ENCODE measurements at regions not wholly inside any gene's neighbourhood (a gene's known extent, or its start where the extent isn't known, plus 50 kb on each side); places are given as distances from the start of the nearest gene placed in this dataset.

DNA sequence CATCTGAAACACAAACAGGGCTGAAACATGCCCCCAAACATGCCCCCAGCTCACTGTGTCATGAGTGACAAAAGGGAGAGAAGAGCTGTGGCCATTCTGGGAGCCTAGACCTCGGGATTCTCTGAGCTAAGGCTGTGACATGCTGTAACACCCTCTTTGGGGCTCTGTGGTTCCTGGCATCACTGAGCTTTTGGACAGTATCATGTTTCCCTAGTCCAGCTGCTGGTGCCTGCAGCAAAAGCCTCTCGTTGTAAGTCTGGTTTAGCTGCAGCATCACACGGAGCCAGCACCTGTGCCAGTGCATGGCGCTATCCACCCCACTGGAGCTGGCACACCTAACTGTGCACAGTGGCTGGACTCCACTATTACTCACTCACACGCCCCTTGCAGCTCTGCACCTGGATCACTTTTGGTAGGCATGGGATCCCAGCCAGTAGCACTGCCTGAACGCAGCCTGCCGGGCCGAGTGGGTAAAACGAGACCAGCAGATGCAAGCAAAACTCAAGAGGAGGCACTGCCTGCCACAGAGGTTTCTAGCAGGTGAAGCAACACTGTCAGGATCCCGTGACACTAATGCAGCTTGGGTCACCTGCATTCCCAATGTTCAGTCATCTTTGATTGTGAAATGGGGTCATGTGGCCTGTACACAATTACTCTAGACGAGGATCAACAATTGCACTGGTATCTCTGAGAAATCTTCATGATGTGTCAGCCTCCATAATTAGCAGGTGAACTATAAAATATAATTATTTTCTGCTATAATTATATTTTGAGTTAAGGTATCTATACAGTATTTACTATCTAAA lies 547.2 kb downstream of the ZNF804A start:
- FAIRE-seq (no peak), DNase-seq (ENCODE audit: insufficient read length, low spot score) (no peak)

DNA sequence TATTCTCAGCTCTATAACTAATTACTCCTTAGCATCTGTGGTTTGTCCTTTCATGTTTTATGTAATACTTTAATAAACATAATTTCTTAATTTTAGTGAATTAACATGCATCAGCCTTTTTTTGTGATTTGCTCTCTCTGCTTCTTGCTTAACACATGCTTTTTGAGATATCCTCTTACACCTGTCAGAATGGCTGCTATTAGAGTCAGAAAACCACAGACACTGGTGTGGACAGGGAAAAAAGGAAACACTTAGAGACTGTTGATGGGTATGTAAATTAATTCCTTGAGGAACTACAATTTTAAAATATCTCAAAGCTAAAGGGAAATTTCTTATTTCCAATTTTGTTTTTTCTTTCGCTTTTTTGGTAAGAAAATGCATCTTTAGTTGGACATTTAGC lies 549.0 kb downstream of the ZNF804A start:
- FAIRE-seq (no peak), DNase-seq (ENCODE audit: insufficient read length, low spot score) (no peak)

DNA sequence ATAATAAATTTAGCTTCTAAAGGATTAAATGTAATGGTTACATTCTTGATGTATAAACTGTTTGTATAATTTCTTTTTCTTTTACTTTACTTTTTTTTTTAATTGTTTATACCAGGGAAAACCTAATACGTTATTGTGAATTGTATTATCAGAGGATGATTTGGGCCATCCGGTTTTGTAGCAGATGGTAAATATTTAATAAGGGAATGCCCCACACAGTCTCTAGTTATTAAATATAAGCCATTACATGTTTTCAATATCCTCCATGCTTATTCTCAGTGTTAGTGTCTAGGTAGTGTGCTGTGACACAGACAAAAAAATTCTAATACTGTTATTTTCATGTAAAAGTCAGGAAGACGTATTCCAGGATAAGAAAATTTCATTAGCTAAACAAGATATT lies 553.9 kb downstream of the ZNF804A start:
- DNase-seq (ENCODE audit: insufficient read length, low spot score): no peak
- no peak for FAIRE-seq

DNA sequence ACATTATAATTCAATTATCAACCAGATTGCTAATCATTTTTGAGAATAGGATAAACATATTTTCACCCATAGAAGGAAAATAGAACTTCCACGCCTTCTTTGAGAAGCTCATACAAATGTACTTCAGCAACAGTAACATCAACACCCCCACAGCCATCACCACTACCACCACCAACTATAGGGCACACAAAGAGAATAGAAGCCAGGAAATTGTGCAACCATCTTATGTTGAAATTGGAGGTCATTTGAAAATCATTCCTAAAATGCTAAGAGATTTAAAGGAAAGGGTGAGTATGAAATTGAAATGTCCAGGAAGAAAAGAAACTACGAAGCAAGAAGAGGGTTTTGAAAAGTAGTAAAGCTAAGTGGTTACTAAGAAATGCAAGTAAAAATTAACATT lies 563.4 kb downstream of the ZNF804A start:
- no peak for FAIRE-seq
- DNase-seq (ENCODE audit: insufficient read length, low spot score): no peak

DNA sequence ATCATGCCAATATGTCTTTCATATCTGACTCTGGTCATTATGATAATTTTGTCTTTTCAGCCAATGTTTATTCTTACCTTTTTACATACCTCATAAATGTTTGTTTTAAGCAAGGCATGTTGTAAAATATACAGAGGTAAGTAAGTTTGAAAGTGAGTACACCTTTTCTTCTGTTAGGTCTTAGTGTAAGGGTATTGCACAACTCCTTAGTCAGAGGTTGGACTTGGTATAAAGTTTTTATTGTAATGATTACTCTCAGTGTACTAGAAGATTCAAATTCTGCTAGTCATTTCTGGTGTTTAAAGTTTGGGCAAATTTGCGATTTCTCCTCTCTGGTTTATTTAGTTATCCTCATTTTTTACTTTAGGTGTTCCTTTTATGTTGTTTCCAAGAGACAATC lies 564.3 kb upstream of the FSIP2 start:
- DNase-seq (ENCODE audit: insufficient read length, low spot score) (no peak), FAIRE-seq (no peak)

DNA sequence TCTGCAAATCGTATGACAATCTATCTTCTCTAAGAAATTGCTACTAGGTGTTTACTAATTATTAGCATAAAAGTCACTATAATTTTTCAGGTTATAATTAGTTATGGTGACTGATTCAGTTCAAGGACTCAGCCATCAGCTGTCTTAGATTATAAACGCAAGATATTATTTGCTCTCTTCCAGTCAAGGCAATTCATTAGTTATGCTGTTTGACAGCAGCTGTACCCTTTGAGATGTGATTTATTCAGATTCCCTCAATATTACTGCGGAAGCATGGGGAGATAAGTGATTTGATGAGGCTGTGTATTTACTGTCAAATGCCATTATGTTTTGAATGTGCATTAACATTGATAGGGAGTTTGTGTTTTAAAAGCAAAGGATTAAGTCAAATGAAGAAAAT lies 558.9 kb upstream of the FSIP2 start:
- no peak for FAIRE-seq

DNA sequence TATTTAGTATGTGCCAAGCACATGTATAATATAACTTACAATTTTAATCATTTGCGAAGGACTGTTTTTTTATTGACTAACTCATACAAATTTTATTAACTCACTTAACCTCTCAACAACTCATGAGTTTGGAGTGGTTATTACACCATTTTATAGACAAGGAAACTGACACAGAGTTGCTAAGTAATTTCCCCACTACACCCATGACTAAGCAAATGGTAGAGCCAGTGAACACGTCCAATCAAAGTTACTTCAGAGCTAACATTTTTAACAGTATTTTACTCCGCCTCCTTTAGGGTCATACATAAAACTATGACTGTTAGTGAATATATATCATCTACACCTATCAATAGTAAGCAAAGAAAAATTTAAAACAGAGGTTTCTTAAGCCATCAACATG lies 556.7 kb upstream of the FSIP2 start:
- DNase-seq (ENCODE audit: insufficient read length, low spot score) (no peak), FAIRE-seq (no peak)

More for the DNA sequence above, 558.9 kb upstream of the FSIP2 start:
- no peak for DNase-seq (ENCODE audit: insufficient read length, low spot score)

DNA sequence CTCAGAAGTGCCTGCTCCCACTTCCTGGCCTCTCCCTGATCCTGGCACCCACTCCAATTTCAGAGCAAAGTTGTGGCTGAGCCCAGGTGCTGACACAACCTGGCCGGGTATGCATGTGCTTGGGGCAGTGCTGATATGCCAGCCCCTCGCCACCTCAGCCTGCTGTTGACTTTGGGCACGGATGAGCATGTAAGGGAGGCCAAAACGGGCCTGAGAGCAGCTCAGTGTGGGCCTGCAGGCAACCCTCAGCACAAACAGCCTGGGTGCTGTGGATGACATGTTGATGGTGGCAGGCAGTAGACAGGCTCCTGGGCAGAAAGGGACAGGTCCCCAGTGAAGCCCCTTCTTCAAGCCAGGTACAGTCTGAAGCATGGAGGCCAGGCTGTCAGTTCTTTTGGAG lies 553.6 kb upstream of the FSIP2 start:
- FAIRE-seq (no peak), DNase-seq (ENCODE audit: insufficient read length, low spot score) (no peak)

DNA sequence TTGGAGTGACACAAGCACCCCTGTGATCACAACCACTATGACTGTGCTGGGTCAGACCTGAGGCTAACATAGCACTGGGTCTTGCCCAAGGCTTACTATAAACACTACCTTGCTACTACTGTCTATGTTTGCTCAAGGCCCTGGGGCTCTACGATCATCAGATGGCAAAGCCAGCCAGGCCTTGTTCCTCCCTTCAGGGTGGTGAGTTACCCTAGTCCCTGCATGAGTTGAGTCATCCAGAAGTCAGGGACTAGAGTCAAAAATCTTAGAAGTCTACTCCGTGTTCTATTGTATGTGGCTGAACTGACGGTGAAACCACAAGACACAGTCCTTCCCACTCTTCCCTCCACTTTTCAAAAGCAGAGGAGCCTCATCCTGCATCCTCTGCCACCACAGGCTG lies 551.2 kb upstream of the FSIP2 start:
- FAIRE-seq: no peak
- DNase-seq (ENCODE audit: insufficient read length, low spot score): no peak

DNA sequence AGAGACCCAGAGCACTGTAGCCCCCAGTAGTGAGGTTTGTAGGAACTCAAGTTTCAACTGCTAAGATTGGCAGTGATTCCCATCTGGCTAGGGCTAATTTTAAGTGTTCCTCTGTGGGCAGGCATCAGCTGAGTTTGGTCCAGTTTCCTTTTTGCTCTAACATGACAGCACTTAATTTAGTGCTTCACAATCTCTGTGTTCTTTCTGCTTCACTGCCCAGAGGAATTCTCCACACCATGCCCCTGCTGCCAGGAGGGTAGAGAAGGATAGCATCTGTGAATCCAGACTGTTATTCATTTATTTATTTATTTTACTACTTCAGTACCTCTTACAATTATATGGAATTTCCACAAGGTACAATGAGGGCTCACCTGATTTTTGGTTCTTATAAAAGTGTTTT lies 549.9 kb upstream of the FSIP2 start:
- DNase-seq (ENCODE audit: insufficient read length, low spot score) (no peak), FAIRE-seq (no peak)

DNA sequence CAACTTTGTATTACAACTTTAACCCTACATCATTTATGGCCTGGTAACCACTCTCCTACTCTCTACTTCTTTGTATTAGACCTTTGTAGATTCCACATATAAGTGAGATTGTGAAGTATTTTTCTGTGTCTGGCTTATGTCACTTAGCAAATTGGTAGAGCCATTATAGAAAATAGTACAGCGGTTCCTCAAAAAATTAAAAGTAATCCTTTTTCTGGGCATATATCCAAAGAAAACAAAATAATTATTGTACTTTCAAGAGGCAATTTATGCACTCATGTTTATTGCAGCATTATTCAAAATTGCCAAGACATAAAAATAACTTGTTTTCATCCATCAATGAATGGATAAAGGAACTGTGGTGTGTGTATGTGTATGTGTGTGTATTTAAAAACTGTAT lies 537.5 kb upstream of the FSIP2 start:
- FAIRE-seq (no peak), DNase-seq (ENCODE audit: insufficient read length, low spot score) (no peak)

DNA sequence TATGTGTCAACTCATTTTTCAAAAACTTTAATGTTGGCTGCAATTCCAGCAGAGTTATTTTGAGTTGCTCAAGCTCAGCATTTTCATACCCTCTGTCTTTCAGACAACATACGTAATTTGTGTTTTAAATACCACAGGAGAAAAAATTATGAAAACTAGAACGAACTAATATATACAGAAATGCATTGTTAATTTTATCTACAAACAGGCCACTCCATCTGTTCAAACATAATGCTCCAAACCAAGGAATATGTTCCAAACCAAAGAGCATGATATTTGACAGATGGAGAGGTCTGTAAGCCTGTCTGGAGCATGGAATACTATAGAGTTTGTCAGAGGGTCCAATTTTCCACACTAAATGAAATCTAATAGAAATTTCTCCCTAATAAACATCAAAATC lies 536.2 kb upstream of the FSIP2 start:
- FAIRE-seq (no peak), DNase-seq (ENCODE audit: insufficient read length, low spot score) (no peak)

DNA sequence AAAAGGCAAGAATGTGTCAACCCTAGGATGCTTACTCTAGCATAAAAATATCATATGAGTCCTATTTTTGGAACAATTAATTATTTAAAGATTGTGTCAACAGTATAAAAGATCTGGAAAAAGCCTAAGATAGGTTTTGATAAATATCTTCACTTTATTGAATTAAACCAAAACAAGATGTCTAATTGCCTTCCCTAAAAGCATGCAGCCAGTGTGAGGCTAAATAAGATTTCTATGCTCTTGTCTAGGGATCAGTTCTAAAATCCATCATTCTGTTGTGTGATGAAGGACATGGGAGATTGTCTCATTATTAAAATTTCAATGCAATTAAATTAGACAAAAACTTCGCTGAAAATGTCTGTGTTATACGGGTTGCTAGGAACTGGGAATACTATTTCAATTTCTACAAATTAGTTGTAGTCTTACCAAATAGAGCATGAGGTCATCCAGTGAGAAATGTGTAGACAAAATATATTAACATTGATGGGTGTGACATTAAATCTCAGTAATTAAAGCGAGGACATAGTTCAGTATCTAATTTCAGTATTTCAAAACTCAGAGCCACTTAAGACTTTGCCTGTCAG lies 535.6 kb upstream of the FSIP2 start:
- DNase-seq (ENCODE audit: insufficient read length, low spot score) (no peak), FAIRE-seq (no peak)

DNA sequence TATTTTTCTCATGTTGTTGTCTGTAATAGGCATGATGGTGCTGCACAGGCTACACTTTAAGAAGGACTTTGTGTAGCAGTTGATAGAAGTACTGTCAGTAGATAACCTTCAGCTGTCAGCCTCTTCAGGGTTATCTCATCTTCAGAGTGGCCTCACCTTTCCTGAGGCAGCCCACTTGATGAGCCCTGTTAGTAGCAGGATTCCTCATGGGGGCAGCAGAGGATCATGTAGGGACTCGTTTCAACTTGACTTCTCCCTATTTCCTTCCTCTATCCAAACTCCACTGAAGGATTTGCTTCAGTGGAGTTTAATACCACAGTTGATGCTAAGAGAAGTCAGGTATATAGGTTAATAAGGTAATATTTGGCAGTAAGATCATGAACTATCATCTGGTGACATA lies 530.3 kb upstream of the FSIP2 start:
- DNase-seq (ENCODE audit: insufficient read length, low spot score): no peak
- no peak for FAIRE-seq

DNA sequence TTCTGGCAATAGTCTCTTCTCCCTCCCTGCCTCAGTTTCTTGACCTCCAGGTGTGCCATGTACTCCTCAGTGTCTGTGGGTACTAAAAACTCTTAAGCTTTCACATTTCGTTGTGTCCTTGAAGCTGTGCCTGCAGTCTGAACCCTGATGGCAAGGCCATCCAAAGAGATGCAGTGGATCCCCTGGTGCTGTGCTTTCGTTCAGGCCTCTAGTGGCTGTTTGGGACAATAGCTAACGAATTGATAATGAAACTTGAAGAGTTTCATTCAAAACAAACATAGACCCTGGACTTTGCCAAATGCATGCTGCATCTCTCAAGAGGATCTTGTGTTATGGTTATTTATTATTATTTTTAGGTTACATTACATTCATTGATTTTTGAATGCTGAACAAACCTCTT lies 523.1 kb upstream of the FSIP2 start:
- DNase-seq (ENCODE audit: insufficient read length, low spot score): no peak
- FAIRE-seq: no peak

DNA sequence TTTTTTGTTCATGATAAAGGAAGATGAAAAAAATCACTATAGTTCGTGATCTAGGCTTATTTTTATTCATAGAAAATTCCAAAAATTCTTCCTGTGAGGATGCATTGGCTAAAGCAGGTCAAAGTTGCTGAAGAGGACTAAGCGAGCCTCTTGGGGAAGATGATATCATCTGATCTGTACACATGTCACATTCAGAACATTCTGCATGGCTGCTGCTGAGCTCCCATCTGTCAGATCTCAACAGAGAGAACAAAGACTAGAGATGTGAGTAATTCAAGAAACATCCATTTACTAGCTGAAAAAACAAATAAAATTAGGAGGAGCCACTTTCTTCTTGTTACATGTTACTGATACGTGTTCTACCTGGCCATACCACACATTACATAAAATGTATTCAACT lies 518.6 kb upstream of the FSIP2 start:
- DNase-seq (ENCODE audit: insufficient read length, low spot score): no peak
- FAIRE-seq: no peak

DNA sequence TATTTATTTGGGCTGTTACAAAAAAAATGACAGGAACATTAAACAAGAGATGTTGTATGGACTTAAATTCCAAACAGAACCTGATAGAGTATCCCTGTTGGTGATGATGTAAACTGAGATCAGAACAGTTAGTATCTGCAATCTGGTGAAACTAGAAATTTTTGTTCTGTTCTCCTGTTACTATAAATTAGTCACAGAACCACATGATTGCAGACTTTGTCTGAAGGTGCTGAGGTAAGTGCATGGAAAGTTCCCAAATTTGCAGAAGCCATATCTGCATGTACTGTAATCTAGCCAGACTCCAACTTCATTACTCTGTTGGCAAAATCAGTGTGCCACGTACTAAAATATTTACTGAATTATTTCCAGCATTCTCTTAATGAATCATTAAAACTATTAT lies 516.3 kb upstream of the FSIP2 start:
- no peak for DNase-seq (ENCODE audit: insufficient read length, low spot score)
- no peak for FAIRE-seq

DNA sequence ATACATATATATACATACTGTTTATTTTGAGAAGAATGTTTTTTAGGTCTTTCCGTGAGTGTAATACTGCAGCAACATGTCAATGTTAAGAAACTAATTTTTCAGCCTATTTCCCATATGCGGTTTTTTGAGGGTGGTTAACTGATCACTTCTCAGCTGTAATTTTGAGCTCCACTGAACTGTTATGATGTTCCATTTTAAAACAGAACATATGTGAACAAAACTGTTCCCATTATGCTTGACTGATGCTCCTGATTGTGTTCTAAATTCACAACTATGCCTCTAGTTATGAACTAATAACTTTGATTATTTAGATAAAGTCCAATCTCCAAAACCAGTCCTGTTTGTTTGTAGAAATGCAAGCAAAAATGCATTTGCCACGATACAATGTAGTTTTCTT lies 511.2 kb upstream of the FSIP2 start:
- DNase-seq (ENCODE audit: insufficient read length, low spot score) (no peak), FAIRE-seq (no peak)

DNA sequence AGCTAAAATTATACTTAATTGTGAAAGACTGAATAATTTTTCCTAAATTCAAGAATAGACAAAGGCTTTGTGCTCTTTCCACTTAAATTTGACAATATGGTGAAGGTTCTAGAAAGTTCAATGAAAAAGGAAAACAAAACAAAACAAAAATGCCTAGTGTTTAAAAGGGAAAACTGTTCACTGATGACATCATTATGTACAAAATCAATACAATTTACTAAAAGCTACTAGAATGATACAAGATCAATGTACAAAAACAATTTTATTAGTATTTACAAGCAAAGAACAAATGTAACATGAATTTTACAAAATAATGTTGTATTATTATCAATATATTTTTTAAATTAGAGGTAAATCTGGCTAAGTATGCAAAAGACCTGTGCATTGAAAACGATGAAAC lies 499.1 kb upstream of the FSIP2 start:
- DNase-seq (ENCODE audit: insufficient read length, low spot score) (no peak), FAIRE-seq (no peak)

DNA sequence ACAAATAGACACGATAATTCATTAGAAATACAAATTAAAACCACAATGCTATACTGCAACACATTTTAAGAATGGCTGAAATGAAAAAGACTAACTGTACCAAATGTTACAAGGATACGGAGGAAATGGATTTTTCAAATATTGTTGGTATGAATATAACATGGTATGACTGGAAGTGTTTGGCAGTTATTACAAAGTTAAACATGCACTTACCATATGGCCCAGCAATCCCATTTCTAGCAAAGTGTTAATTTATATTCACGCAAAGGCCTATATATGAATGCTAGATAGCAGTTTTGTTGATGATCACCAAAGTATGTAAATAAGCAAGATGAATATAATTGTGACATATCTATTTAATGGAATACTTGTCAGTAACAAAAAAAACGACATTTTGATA lies 497.8 kb upstream of the FSIP2 start:
- no peak for DNase-seq (ENCODE audit: insufficient read length, low spot score)
- FAIRE-seq: no peak

DNA sequence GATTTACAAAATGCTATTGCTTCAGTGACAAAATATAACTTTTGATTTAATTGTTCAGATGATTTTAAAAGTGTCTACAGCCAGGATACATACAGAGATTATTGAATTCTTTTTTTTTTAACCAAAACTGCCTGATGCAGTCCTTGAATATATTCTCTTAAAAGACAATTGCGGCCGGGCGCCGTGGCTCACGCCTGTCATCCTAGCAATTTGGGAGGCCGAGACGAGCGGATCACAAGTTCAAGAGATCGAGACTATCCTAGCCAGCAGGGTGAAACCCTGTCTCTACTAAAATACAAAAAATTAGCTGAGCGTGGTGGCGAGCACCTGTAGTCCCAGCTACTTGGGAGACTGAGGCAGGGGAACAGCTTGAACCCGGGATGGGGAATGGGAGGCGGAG lies 497.0 kb upstream of the FSIP2 start:
- no peak for FAIRE-seq
- no peak for DNase-seq (ENCODE audit: insufficient read length, low spot score)

DNA sequence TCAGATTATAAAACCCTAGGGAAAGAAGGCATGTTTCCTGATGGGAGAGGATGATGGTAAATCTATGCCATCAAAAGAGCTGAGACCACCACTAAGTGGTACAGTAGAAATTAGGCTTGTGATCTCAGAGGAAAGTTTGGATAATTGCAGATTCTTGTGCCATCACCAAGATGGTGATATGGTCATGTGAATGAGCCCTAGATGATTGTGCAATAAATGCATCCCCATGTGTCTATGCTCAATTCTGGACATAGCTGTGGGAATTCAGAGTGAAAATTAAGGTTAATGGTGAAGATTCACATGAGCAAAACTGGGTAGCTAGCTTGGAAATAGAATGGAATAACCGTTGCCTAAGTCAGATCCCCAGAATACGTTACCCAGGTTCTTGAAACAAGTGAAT lies 496.1 kb upstream of the FSIP2 start:
- DNase-seq (ENCODE audit: insufficient read length, low spot score) (no peak), FAIRE-seq (no peak)

DNA sequence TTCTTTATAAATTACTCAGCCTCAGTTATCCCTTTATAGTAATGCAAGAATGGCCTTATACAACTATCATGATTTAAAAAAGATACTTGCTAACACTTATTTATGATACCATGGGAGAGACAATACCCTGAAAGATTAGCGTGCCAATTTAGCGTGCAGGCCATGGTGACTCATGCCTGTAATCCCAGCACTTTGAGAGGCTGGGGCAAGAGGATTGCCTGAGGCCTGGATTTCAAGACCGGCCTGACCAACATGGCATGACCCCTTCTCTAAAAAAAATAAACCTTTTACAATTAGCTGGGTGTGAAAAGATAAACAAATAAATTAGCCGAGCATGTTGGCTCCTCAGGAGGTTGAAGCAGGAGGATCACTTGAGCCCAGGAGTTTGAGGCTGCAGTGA lies 493.4 kb upstream of the FSIP2 start:
- no peak for DNase-seq (ENCODE audit: insufficient read length, low spot score)
- FAIRE-seq: no peak
